OCI-LY7 (cell line): ENCODE measurements at regions not wholly inside any gene's neighbourhood (a gene's known extent, or its start where the extent isn't known, plus 50 kb on each side); places are given as distances from the start of the nearest gene placed in this dataset.

ENCODE experiments used
- CTCF ChIP-seq: fragments of 200-600 bp; sonication (generic); conservative IDR thresholded peaks from 2 replicates; pipeline ENCODE4 v1.5.1; 2014; ENCODE audit warnings: mild to moderate bottlenecking, antibody characterized with exemption, low read length, moderate library complexity, mixed read lengths
- EZH2phosphoT487 ChIP-seq: fragments of 200-600 bp; sonication (generic); IDR thresholded peaks from 2 replicates; pipeline ENCODE4 v1.6.1; 2018; ENCODE audit warnings: low read depth, borderline replicate concordance, mild to moderate bottlenecking, mixed run types, antibody characterized with exemption, low read length, moderate library complexity, mixed read lengths

- TF ChIP-seq EZH2phosphoT487 (no peak), CTCF (no peak)
These were observed 92.3 kb upstream of the PCBD1 start for GRCh38 chr10:70980687-70981086.
